GM23248 (cell line): ENCODE measurements at regions not wholly inside any gene's neighbourhood (a gene's known extent, or its start where the extent isn't known, plus 50 kb on each side); places are given as distances from the start of the nearest gene placed in this dataset.

Source experiments
- DNase-seq: peaks from one replicate; pipeline ENCODE4 v3.0.0-alpha.2; 2015
- H2AFZ ChIP-seq: fragments of 200-600 bp; sonication (generic); 2 replicates; pipeline ENCODE4 v1.6.1; 2016; ENCODE audit warnings: antibody characterized with exemption
- H3F3A ChIP-seq: fragments of 200-600 bp; sonication (generic); 2 replicates; pipeline ENCODE4 v1.6.1; 2016; ENCODE audit warnings: mild to moderate bottlenecking, antibody characterized with exemption, mixed run types; ENCODE audit not compliant: insufficient read depth
- H3K27ac ChIP-seq: fragments of 200-600 bp; sonication (generic); 2 replicates; pipeline ENCODE4 v1.5.1; 2016; ENCODE audit warnings: mild to moderate bottlenecking
- H3K27me3 ChIP-seq: fragments of 200-600 bp; sonication (generic); replicated peaks from 2 replicates; pipeline ENCODE4 v1.6.1; 2016; ENCODE audit warnings: mild to moderate bottlenecking; ENCODE audit not compliant: insufficient read depth
- H3K36me3 ChIP-seq: fragments of 200-600 bp; sonication (generic); 2 replicates; pipeline ENCODE4 v1.6.1; 2016; ENCODE audit warnings: low read depth, mild to moderate bottlenecking
- H3K4me1 ChIP-seq: fragments of 200-600 bp; sonication (generic); 2 replicates; pipeline ENCODE4 v1.6.1; 2016; ENCODE audit warnings: mild to moderate bottlenecking; ENCODE audit not compliant: insufficient read depth
- H3K4me2 ChIP-seq: fragments of 200-600 bp; sonication (generic); one replicate; pipeline ENCODE4 v1.6.1; 2016; ENCODE audit warnings: mild to moderate bottlenecking; ENCODE audit not compliant: unreplicated experiment
- H3K4me3 ChIP-seq: fragments of 200-600 bp; sonication (generic); 2 replicates; pipeline ENCODE4 v1.5.1; 2016; ENCODE audit warnings: mild to moderate bottlenecking
- H3K79me2 ChIP-seq: fragments of 200-600 bp; sonication (generic); 2 replicates; pipeline ENCODE4 v1.6.1; 2016; ENCODE audit warnings: mild to moderate bottlenecking; ENCODE audit not compliant: insufficient read depth
- H3K9ac ChIP-seq: fragments of 200-600 bp; sonication (generic); 2 replicates; pipeline ENCODE4 v1.6.1; 2016; ENCODE audit warnings: mild to moderate bottlenecking
- H3K9me2 ChIP-seq: fragments of 200-600 bp; sonication (generic); 2 replicates; pipeline ENCODE4 v1.6.1; 2016; ENCODE audit warnings: mixed run types, mild to moderate bottlenecking, moderate library complexity; ENCODE audit not compliant: insufficient read depth
- H3K9me3 ChIP-seq: fragments of 200-600 bp; sonication (generic); one replicate; pipeline ENCODE4 v1.6.1; 2017; ENCODE audit warnings: low read depth
- H4K20me1 ChIP-seq: fragments of 200-600 bp; sonication (generic); 2 replicates; pipeline ENCODE4 v1.6.0; 2016; ENCODE audit not compliant: insufficient read depth
- EZH2 ChIP-seq: fragments of 200-600 bp; sonication (generic); IDR thresholded peaks from 2 replicates; pipeline ENCODE4 v1.6.1; 2018; ENCODE audit warnings: antibody characterized with exemption, mild to moderate bottlenecking; ENCODE audit not compliant: insufficient read depth, poor library complexity, severe bottlenecking
- EZH2phosphoT487 ChIP-seq: fragments of 200-600 bp; sonication (generic); IDR thresholded peaks from 2 replicates; pipeline ENCODE4 v1.6.1; 2018; ENCODE audit warnings: antibody characterized with exemption, moderate library complexity, mild to moderate bottlenecking, low read depth; ENCODE audit not compliant: insufficient read depth
- WGBS, 2 experiments: methylation state at CpG; one replicate each; pipeline ENCODE4 v1.1.6; 2015 to 2017; ENCODE audit warnings: low lambda C conversion rate in 2 of 2, low coverage in 1 of 2; ENCODE audit errors: missing lambda C conversion rate in 2 of 2; 5-methylcytosine and 5-hydroxymethylcytosine counted together
- in situ Hi-C: fragments of 300-500 bp; cut with MboI; formaldehyde crosslinking; loops from 2 replicates; pipeline ENCODE4 v1.15.0; 2020

- H2AFZ ChIP-seq = no peak overlapping the region
- H3K4me1 ChIP-seq = no peaks in the 10 kb centered on the region
- no peaks in the 10 kb centered on the region for H3F3A ChIP-seq
- in situ Hi-C loops = no loop called here
- no peak overlapping the region for H3K9ac ChIP-seq
- H3K4me3 ChIP-seq = no peak overlapping the region
- no peak overlapping the region for H3K4me2 ChIP-seq
- no peaks in the 10 kb centered on the region for H3K36me3 ChIP-seq
- no peak for DNase-seq
- no peaks in the 10 kb centered on the region for H4K20me1 ChIP-seq
- H3K9me3 ChIP-seq = no peaks in the 10 kb centered on the region
- H3K79me2 ChIP-seq = no peaks in the 10 kb centered on the region
- no peak for TF ChIP-seq EZH2
- TF ChIP-seq EZH2phosphoT487 = no peak
- no peaks in the 10 kb centered on the region for H3K27me3 ChIP-seq
- no peaks in the 10 kb centered on the region for H3K9me2 ChIP-seq
- 1 to 2% methylated on average over 2 of the region's 2 CpGs for whole genome bisulfite sequencing, 2 experiments
- no peak overlapping the region for H3K27ac ChIP-seq
These were observed 411.8 kb upstream of the CDH6 start for GRCh38 chr5:30781643-30782042.

GRCh38 chr5:30768056-30768690, 425.3 kb upstream of the CDH6 start:
- DNase-seq = peak; percentile 15
- Histone ChIP-seq H3K36me3 (no peaks in the 10 kb centered on the region), H2AFZ (no peak overlapping the region; the same call in 1 of the 2 replicates), H3K4me1 (no peaks in the 10 kb centered on the region), H3K27me3 (no peaks in the 10 kb centered on the region), H3K9me3 (no peaks in the 10 kb centered on the region), H3F3A (no peaks in the 10 kb centered on the region), H3K27ac (no peak overlapping the region), H3K4me3 (no peak overlapping the region), H3K9ac (no peak overlapping the region), H3K79me2 (no peaks in the 10 kb centered on the region), H3K4me2 (no peak overlapping the region), H4K20me1 (no peaks in the 10 kb centered on the region), H3K9me2 (no peaks in the 10 kb centered on the region)
- WGBS, 2 experiments = 0 to 4% methylated on average over 1 of the region's 1 CpG
- TF ChIP-seq EZH2 (no peak), EZH2phosphoT487 (no peak)
- in situ Hi-C loops = no loop called here

GRCh38 chr5:30765706-30766105, 427.8 kb upstream of the CDH6 start:
- Histone ChIP-seq H3K4me2 (no peak overlapping the region), H3K36me3 (no peaks in the 10 kb centered on the region), H2AFZ (no peak overlapping the region), H3K27ac (no peak overlapping the region), H3K4me1 (no peaks in the 10 kb centered on the region), H3K9me3 (no peaks in the 10 kb centered on the region), H3K27me3 (no peaks in the 10 kb centered on the region), H3K9ac (no peak overlapping the region), H4K20me1 (no peaks in the 10 kb centered on the region), H3K9me2 (no peaks in the 10 kb centered on the region), H3F3A (no peaks in the 10 kb centered on the region), H3K4me3 (no peak overlapping the region), H3K79me2 (no peaks in the 10 kb centered on the region)
- no peak for DNase-seq
- in situ Hi-C loops = no loop called here
- 20% methylated on average over 2 of the region's 2 CpGs for WGBS, 2 experiments
- TF ChIP-seq EZH2phosphoT487 = no peak
- TF ChIP-seq EZH2 = no peak

- Histone ChIP-seq H3F3A (no peaks in the 10 kb centered on the region), H3K4me1 (no peaks in the 10 kb centered on the region), H3K27ac (no peak overlapping the region), H3K79me2 (no peaks in the 10 kb centered on the region), H3K9me3 (no peaks in the 10 kb centered on the region), H2AFZ (no peak overlapping the region), H3K4me3 (no peak overlapping the region), H3K9me2 (no peaks in the 10 kb centered on the region), H4K20me1 (no peaks in the 10 kb centered on the region), H3K36me3 (no peaks in the 10 kb centered on the region), H3K4me2 (no peak overlapping the region), H3K27me3 (no peaks in the 10 kb centered on the region), H3K9ac (no peak overlapping the region)
- TF ChIP-seq EZH2 (no peak), EZH2phosphoT487 (no peak)
- in situ Hi-C loops = no loop called here
- WGBS, 2 experiments = 7 to 15% methylated on average over 2 of the region's 2 CpGs
- DNase-seq = peak; percentile 28
These were observed 428.3 kb upstream of the CDH6 start for GRCh38 chr5:30765227-30765626.

GRCh38 chr5:30764704-30765103, 428.8 kb upstream of the CDH6 start:
- H3K9ac ChIP-seq = no peak overlapping the region
- no peaks in the 10 kb centered on the region for H3K36me3 ChIP-seq
- H3K4me2 ChIP-seq = no peak overlapping the region
- H2AFZ ChIP-seq = no peak overlapping the region
- H3K9me3 ChIP-seq = no peaks in the 10 kb centered on the region
- H3K27ac ChIP-seq = no peak overlapping the region
- no peaks in the 10 kb centered on the region for H3K79me2 ChIP-seq
- no peak overlapping the region for H3K4me3 ChIP-seq
- H3K4me1 ChIP-seq = no peaks in the 10 kb centered on the region
- 3 to 4% methylated on average over 1 of the region's 1 CpG for WGBS, 2 experiments
- H3F3A ChIP-seq = no peaks in the 10 kb centered on the region
- peak; percentile 40 for DNase-seq
- in situ Hi-C loops = no loop called here
- H3K9me2 ChIP-seq = no peaks in the 10 kb centered on the region
- H3K27me3 ChIP-seq = no peaks in the 10 kb centered on the region
- TF ChIP-seq EZH2phosphoT487 (no peak), EZH2 (no peak)
- H4K20me1 ChIP-seq = no peaks in the 10 kb centered on the region
